Neuronal stem cell (in vitro differentiated cells): ENCODE measurements at regions not wholly inside any gene's neighbourhood (a gene's known extent, or its start where the extent isn't known, plus 50 kb on each side); places are given as distances from the start of the nearest gene placed in this dataset.

ENCODE experiments used
- DNase-seq: peaks from one replicate; pipeline ENCODE4 v3.0.0-alpha.2; 2013; ENCODE audit warnings: low spot score
- H2AFZ ChIP-seq: one replicate; pipeline ENCODE4 v1.6.1; 2013; ENCODE audit warnings: mild to moderate bottlenecking, low read length, inconsistent platforms
- H2AK5ac ChIP-seq: 2 replicates; pipeline ENCODE4 v1.6.1; 2013; ENCODE audit warnings: low read depth, mild to moderate bottlenecking, inconsistent platforms, low read length, moderate library complexity, mixed read lengths
- H2BK120ac ChIP-seq: 2 replicates; pipeline ENCODE4 v1.6.1; 2013; ENCODE audit warnings: low read depth, mild to moderate bottlenecking, inconsistent platforms, low read length, moderate library complexity, mixed read lengths
- H2BK12ac ChIP-seq: one replicate; pipeline ENCODE4 v1.6.1; 2013; ENCODE audit warnings: low read length, inconsistent platforms
- H2BK15ac ChIP-seq: 2 replicates; pipeline ENCODE4 v1.6.1; 2013; ENCODE audit warnings: mild to moderate bottlenecking, low read length, inconsistent platforms, mixed read lengths
- H2BK5ac ChIP-seq: one replicate; pipeline ENCODE4 v1.6.1; 2013; ENCODE audit warnings: inconsistent platforms, mild to moderate bottlenecking, low read length, moderate library complexity
- H3K14ac ChIP-seq: one replicate; pipeline ENCODE4 v1.6.1; 2013; ENCODE audit warnings: low read length, inconsistent platforms
- H3K18ac ChIP-seq: 2 replicates; pipeline ENCODE4 v1.6.1; 2013; ENCODE audit warnings: low read length, inconsistent platforms
- H3K23ac ChIP-seq: 2 replicates; pipeline ENCODE4 v1.6.1; 2013; ENCODE audit warnings: low read depth, mild to moderate bottlenecking, mixed read lengths, low read length, inconsistent platforms; ENCODE audit not compliant: poor library complexity
- H3K27ac ChIP-seq: replicated peaks from 3 replicates; pipeline ENCODE4 v1.5.1; 2013; ENCODE audit warnings: low read length, inconsistent platforms
- H3K27me3 ChIP-seq, 3 experiments: 2 replicates each; pipeline ENCODE4 v1.6.1; 2013; ENCODE audit warnings: low read length in 3 of 3, mild to moderate bottlenecking in 2 of 3, inconsistent platforms in 1 of 3, low read depth in 1 of 3, mixed read lengths in 1 of 3, moderate library complexity in 1 of 3; ENCODE audit not compliant: control insufficient read depth in 3 of 3, insufficient read depth in 3 of 3
- H3K36me3 ChIP-seq, 2 donors: replicated peaks in 1 of 2; 2 replicates each; pipeline ENCODE4 v1.6.1; 2013; ENCODE audit warnings: low read length in 2 of 2; ENCODE audit not compliant: control insufficient read depth in 2 of 2, insufficient read depth in 2 of 2
- H3K4ac ChIP-seq: 2 replicates; pipeline ENCODE4 v1.6.1; 2013; ENCODE audit warnings: inconsistent platforms, mild to moderate bottlenecking, low read length, moderate library complexity
- H3K4me1 ChIP-seq, 2 donors: 1 replicate in 1 of 2; 2 replicates in 1 of 2; pipeline ENCODE4 v1.6.1; 2013; ENCODE audit warnings: low read length in 2 of 2, low read depth in 1 of 2; ENCODE audit not compliant: control insufficient read depth in 2 of 2, insufficient read depth in 1 of 2
- H3K4me2 ChIP-seq: one replicate; pipeline ENCODE4 v1.6.1; 2013; ENCODE audit warnings: mild to moderate bottlenecking, low read length, inconsistent platforms; ENCODE audit not compliant: insufficient read depth, poor library complexity, severe bottlenecking
- H3K4me3 ChIP-seq, 2 donors: 2 replicates each; pipeline ENCODE4 v1.5.1; 2013; ENCODE audit warnings: low read length in 2 of 2, mild to moderate bottlenecking in 2 of 2, inconsistent platforms in 1 of 2, moderate library complexity in 1 of 2
- H3K79me1 ChIP-seq: one replicate; pipeline ENCODE4 v1.6.1; 2013; ENCODE audit warnings: low read depth, mild to moderate bottlenecking, inconsistent platforms, low read length, moderate library complexity
- H3K9ac ChIP-seq: one replicate; pipeline ENCODE4 v1.6.1; 2013; ENCODE audit warnings: mild to moderate bottlenecking, low read depth, low read length, inconsistent platforms; ENCODE audit not compliant: poor library complexity
- H3K9me3 ChIP-seq, 2 donors: replicated peaks in 1 of 2; 2 replicates each; pipeline versions ENCODE3 to v1.6.1; 2013; ENCODE audit warnings: low read length in 2 of 2, mild to moderate bottlenecking in 2 of 2, inconsistent platforms in 1 of 2, low read depth in 1 of 2, mixed read lengths in 1 of 2, moderate library complexity in 1 of 2; ENCODE audit not compliant: control insufficient read depth in 2 of 2, insufficient read depth in 1 of 2
- H4K8ac ChIP-seq: one replicate; pipeline ENCODE4 v1.6.1; 2013; ENCODE audit warnings: low read depth, mild to moderate bottlenecking, inconsistent platforms, low read length, moderate library complexity
- H4K91ac ChIP-seq: one replicate; pipeline ENCODE4 v1.6.1; 2013; ENCODE audit warnings: low read length, low read depth, mild to moderate bottlenecking, inconsistent platforms; ENCODE audit not compliant: poor library complexity
- WGBS, 2 donors: extraction: QIAGEN DNeasy Blood & Tissue Kit; methylation state at CpG; one replicate each; pipeline ENCODE4 v1.1.7; 2013; ENCODE audit warnings: missing lambda C conversion rate in 2 of 2, mixed read lengths in 1 of 2; ENCODE audit not compliant: insufficient read length in 2 of 2, insufficient replicate concordance in 1 of 2; ENCODE audit errors: extremely low coverage in 2 of 2; 5-methylcytosine and 5-hydroxymethylcytosine counted together

- Histone ChIP-seq H3K18ac (no peak overlapping the region), H3K4me1 (peaks cover 0 to 12% of the 10 kb centered on the region in 2 donors), H3K4me3 (no peak overlapping the region), H3K9me3 (no peaks in the 10 kb centered on the region), H3K9ac (no peak overlapping the region), H2AFZ (no peak overlapping the region), H2AK5ac (no peak overlapping the region), H3K4me2 (no peak overlapping the region), H2BK120ac (no peak overlapping the region), H3K14ac (no peak overlapping the region), H4K8ac (no peak overlapping the region), H3K79me1 (no peaks in the 10 kb centered on the region), H2BK12ac (no peak overlapping the region), H3K27me3 (no peaks in the 10 kb centered on the region), H2BK15ac (no peak overlapping the region), H3K36me3 (no peaks in the 10 kb centered on the region), H3K27ac (no peak overlapping the region), H3K23ac (no peak overlapping the region), H2BK5ac (no peak overlapping the region), H3K4ac (no peak overlapping the region), H4K91ac (no peak overlapping the region)
- no peak for DNase-seq
- no CpG with 5 or more reads among the region's 3 CpGs for WGBS, 2 donors
These were observed 138.4 kb downstream of the RHOU start for GRCh38 chr1:228873709-228874108.

DNA sequence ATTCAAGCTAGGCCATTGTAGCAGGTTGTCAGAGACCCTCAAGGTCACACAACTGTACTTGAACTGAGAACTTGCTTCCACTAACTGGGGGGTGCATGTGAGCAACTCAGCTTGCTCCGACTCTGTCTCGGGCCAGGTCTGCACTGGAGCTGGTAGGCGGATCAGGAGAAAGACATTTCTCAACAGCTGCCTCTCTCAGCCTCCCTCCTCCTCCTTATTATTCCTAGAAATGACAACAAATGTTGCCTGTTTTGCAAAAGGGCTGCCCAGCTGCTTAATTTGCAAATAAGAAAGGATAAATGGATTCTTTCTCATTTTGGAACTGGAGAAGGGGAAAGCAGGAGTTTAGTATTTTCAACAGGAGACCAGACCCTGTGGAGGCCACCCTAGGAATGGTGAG, 140.5 kb downstream of the RHOU start:
- no peak overlapping the region for H4K91ac ChIP-seq

GRCh38 chr1:228876187-228876586, 140.9 kb downstream of the RHOU start:
- Histone ChIP-seq H2BK15ac (no peak overlapping the region), H2AK5ac (no peak overlapping the region), H2AFZ (no peak overlapping the region), H4K8ac (no peak overlapping the region), H3K79me1 (no peaks in the 10 kb centered on the region), H4K91ac (no peak overlapping the region), H3K4ac (no peak overlapping the region), H3K9me3 (no peaks in the 10 kb centered on the region), H3K23ac (no peak overlapping the region), H3K4me2 (no peak overlapping the region), H2BK12ac (no peak overlapping the region), H2BK5ac (no peak overlapping the region), H3K9ac (no peak overlapping the region), H3K36me3 (no peaks in the 10 kb centered on the region), H3K18ac (no peak overlapping the region), H3K27ac (no peak overlapping the region), H3K27me3 (no peaks in the 10 kb centered on the region), H3K4me3 (no peak overlapping the region), H3K4me1 (peaks cover 0 to 4% of the 10 kb centered on the region in 2 donors), H2BK120ac (no peak overlapping the region), H3K14ac (no peak overlapping the region)
- no CpG with 5 or more reads among the region's 4 CpGs for WGBS, 2 donors
- DNase-seq: no peak

More for the DNA sequence above, 140.5 kb downstream of the RHOU start:
- Histone ChIP-seq H3K4ac (no peak overlapping the region), H2BK12ac (no peak overlapping the region), H2BK5ac (no peak overlapping the region), H3K14ac (no peak overlapping the region), H3K23ac (no peak overlapping the region), H3K4me3 (no peak overlapping the region), H4K8ac (no peak overlapping the region), H2BK120ac (no peak overlapping the region), H3K79me1 (no peaks in the 10 kb centered on the region), H2AFZ (no peak overlapping the region), H3K9me3 (no peaks in the 10 kb centered on the region), H2BK15ac (no peak overlapping the region), H3K27me3 (no peaks in the 10 kb centered on the region), H3K9ac (no peak overlapping the region), H3K4me2 (no peak overlapping the region), H2AK5ac (no peak overlapping the region), H3K36me3 (no peaks in the 10 kb centered on the region), H3K18ac (no peak overlapping the region), H3K4me1 (peaks cover 0 to 4% of the 10 kb centered on the region in 2 donors), H3K27ac (no peak overlapping the region)
- WGBS, 2 donors: no CpG with 5 or more reads among the region's 3 CpGs
- no peak for DNase-seq

DNA sequence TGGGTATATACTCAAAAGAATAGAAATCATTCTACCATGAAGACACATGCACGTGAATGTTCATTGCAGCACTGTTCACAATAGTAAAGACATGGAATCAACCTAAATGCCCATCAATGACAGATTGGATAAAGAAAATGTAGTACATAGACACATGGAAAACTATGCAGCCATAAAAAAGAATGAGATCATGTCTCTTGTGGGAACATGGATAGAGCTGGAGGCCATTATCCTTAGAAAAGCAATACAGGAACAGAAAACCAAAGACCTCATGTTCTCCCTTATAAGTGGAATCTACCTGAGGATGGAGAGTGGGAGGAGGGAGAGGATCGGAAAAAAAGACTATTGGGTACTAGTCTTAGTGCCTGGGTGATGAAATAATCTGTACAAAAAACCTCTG, 143.9 kb downstream of the RHOU start:
- Histone ChIP-seq H2BK5ac (no peak overlapping the region), H2AK5ac (no peak overlapping the region), H4K91ac (no peak overlapping the region), H4K8ac (no peak overlapping the region), H3K18ac (no peak overlapping the region), H3K27me3 (no peaks in the 10 kb centered on the region), H3K27ac (no peak overlapping the region), H2AFZ (no peak overlapping the region), H3K4ac (no peak overlapping the region), H3K9ac (no peak overlapping the region), H2BK12ac (no peak overlapping the region), H3K14ac (no peak overlapping the region), H2BK15ac (no peak overlapping the region), H3K4me1 (peaks cover 3 to 5% of the 10 kb centered on the region in 2 donors), H2BK120ac (no peak overlapping the region), H3K9me3 (peaks cover 0 to 8% of the 10 kb centered on the region in 2 donors), H3K4me2 (no peak overlapping the region), H3K23ac (no peak overlapping the region), H3K79me1 (no peaks in the 10 kb centered on the region), H3K36me3 (no peaks in the 10 kb centered on the region), H3K4me3 (no peak overlapping the region)
- no CpG with 5 or more reads among the region's 2 CpGs for WGBS, 2 donors
- no peak for DNase-seq
